ENCODE measurements at regions not wholly inside any gene's neighbourhood (a gene's known extent, or its start where the extent isn't known, plus 50 kb on each side); places are given as distances from the start of the nearest gene placed in this dataset.

DNA sequence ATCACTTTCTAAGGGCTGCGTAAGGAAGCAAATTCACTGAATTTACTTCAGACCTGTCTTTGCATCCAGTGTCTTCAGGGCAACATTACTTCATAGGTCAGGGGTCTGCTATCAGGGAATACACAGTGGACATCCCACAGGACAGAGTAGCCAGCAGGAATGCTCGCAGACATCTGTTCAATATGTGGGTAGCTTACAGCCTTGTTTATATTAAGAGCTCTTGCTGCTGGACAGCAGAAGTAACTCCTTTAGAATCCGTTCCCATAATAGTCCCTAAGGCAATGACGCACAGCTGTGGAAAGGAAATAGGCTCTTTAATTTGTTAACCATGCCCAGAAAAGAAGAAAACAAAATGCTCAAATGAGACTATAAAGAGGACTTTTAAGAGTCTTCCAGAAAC is 198.7 kb downstream of the MOXD1 start:
- TF ChIP-seq, protein P1, sequence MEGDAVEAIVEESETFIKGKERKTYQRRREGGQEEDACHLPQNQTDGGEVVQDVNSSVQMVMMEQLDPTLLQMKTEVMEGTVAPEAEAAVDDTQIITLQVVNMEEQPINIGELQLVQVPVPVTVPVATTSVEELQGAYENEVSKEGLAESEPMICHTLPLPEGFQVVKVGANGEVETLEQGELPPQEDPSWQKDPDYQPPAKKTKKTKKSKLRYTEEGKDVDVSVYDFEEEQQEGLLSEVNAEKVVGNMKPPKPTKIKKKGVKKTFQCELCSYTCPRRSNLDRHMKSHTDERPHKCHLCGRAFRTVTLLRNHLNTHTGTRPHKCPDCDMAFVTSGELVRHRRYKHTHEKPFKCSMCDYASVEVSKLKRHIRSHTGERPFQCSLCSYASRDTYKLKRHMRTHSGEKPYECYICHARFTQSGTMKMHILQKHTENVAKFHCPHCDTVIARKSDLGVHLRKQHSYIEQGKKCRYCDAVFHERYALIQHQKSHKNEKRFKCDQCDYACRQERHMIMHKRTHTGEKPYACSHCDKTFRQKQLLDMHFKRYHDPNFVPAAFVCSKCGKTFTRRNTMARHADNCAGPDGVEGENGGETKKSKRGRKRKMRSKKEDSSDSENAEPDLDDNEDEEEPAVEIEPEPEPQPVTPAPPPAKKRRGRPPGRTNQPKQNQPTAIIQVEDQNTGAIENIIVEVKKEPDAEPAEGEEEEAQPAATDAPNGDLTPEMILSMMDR (conservative IDR thresholded peaks at IDR 0.05), result no peak
- H3K27ac ChIP-seq, result no peak overlapping the region

DNA sequence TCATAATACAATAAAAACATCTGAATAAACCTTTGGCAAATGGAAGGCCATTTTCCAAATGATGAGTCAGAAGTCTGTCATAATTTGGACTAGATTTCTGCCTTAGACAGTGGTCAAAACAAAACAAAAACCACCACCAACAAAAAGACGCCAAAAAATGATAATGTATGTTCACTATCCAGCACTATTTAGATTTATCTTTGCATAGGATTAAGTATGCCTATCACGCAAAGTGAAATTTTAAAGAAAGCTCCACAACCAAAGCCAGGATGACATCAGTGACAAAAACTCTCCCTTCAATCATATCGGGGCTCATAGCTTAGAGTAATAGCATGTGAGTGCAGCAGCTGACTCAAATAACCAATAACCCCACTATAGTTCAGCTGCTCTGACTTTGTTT is 201.9 kb downstream of the MOXD1 start:
- TF ChIP-seq, protein P1 (conservative IDR thresholded peaks at IDR 0.05), result no peak
- no peak overlapping the region for H3K27ac ChIP-seq

DNA sequence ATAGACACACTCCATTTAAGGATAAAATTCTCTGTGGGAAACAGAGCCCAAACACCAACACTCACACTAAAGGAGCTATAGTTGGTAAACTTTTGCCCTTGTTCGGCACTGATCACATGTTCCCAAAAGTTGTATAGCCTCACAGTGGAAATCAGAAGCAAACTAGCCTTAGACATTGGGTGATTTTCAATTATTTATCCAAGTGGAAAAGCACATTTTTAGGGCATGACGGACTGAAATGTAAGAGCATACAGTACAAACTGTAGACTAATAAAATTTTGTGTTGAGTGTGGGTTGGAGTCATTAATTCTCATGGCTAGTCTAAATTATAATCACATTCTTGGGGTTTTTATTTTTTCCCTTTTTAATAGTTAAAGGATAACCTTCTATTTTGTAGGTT is 202.4 kb downstream of the MOXD1 start:
- TF ChIP-seq, protein P1 (conservative IDR thresholded peaks at IDR 0.05), result no peak
- no peak overlapping the region for H3K27ac ChIP-seq

DNA sequence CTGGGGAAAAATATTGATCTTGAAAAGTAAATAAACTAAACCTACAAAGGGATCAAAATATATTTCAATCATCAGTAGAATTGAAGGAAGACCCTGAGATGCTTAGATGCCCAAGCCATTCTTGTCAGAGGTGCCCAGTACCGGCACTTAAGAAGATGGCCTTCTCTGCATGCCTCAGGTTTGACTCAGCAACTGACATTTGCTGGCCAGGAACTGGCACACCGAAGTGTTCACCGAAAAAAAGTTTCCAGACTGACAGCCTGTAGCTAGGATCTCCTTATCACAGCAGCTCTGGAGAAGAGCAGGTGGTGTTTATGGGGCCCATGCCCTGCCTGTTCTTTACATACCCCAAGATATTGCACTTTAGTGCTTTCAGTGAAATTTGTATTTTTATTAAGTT is 203.2 kb downstream of the MOXD1 start:
- no peak overlapping the region for H3K27ac ChIP-seq
- TF ChIP-seq, protein P1 (conservative IDR thresholded peaks at IDR 0.05), result no peak

DNA sequence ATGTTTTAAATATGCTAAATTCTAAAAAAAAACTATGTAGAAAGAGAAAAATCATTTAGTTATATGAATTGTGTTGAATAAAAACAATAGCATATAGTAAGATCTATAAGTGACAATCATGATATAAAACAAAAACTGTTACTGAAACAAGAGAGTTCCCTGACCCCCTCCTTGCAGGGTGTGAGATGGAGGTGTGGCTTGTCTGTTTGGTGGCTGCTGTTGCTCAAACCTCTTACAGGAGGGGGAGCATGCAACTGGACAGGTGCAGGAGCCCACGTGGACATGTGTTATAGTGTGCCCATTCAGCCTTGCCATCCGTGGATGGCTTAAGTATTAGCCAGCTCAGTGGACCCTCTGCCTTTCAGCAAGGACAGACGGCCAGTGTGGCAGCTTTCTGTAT is 206.7 kb downstream of the MOXD1 start:
- TF ChIP-seq, protein P1 (conservative IDR thresholded peaks at IDR 0.05), result no peak
- no peak overlapping the region for H3K27ac ChIP-seq

DNA sequence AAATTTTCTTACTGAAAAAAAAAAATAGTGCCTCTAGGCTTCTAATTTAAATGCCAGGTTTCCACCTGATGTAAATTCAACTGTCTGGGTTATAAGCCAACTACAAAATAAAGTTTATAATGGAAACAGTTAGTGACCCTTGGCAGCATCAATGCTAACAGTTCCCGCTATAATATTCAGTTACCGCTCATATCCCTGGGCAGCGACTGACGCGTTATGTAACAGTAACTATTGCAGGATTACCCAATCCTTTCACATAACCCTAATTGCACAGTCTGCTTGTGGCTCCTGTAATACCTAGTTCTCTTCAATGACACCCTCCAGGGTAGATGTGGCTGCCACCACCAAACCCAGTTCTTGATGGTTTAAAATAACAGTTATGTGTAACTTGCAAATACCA is 208.6 kb downstream of the MOXD1 start:
- H3K27ac ChIP-seq, result no peak overlapping the region
- TF ChIP-seq, protein P1 (conservative IDR thresholded peaks at IDR 0.05), result no peak

DNA sequence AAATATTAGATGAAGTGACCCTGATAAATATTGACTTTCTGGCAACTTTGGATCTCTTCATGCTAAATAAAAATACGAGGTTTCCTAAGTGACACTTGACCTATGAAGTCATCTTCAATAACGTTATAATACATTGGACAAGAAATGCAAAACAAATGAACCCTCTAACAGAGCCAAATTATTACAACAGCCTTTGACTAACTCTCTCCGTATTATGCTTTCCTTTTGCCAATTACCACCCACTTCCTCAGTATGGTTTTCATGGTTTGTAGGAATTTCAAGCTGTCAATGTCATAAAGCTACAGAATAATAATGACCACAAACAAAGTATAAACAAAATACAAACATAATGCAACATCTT is 210.5 kb downstream of the MOXD1 start:
- no peak overlapping the region for H3K27ac ChIP-seq
- TF ChIP-seq, protein P1 (conservative IDR thresholded peaks at IDR 0.05), result no peak

All from VCaP (cell line).